ENCODE measurements at regions not wholly inside any gene's neighbourhood (a gene's known extent, or its start where the extent isn't known, plus 50 kb on each side); places are given as distances from the start of the nearest gene placed in this dataset.

DNA sequence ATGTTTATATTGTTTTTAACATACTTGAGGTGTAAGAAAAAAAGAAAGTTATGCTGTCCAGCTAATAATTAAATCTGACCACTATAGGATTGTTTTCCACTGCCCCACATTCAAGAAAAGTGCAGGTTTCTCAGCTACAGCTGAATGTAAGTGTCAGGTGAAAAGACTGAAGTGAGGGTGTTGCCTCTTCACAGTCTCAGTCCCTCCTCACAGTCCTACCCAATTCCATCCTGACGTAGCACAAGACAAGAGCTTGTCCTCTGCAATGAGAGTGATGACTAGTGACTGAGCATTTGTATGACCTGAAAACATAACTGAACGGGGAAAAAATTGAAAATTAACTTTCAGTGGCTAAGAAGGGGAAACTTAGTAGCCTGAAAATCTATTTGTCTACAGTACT lies 1039.5 kb downstream of the ADGRL2 start:
- TF ChIP-seq, protein P1, sequence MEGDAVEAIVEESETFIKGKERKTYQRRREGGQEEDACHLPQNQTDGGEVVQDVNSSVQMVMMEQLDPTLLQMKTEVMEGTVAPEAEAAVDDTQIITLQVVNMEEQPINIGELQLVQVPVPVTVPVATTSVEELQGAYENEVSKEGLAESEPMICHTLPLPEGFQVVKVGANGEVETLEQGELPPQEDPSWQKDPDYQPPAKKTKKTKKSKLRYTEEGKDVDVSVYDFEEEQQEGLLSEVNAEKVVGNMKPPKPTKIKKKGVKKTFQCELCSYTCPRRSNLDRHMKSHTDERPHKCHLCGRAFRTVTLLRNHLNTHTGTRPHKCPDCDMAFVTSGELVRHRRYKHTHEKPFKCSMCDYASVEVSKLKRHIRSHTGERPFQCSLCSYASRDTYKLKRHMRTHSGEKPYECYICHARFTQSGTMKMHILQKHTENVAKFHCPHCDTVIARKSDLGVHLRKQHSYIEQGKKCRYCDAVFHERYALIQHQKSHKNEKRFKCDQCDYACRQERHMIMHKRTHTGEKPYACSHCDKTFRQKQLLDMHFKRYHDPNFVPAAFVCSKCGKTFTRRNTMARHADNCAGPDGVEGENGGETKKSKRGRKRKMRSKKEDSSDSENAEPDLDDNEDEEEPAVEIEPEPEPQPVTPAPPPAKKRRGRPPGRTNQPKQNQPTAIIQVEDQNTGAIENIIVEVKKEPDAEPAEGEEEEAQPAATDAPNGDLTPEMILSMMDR (IDR thresholded peaks at IDR 0.05) = no peak
- TF ChIP-seq POLR2A (IDR thresholded peaks at IDR 0.05) = no peak
- no peak for TF ChIP-seq POLR2AphosphoS5 (IDR thresholded peaks at IDR 0.05)
